ENCODE measurements at regions not wholly inside any gene's neighbourhood (a gene's known extent, or its start where the extent isn't known, plus 50 kb on each side); places are given as distances from the start of the nearest gene placed in this dataset.

GRCh38 chr4:30450474-30450873, 269.7 kb upstream of the PCDH7 start:
- no peak for TF ChIP-seq ASH2L (IDR thresholded peaks at IDR 0.05; ENCODE audit: low read length)
- TF ChIP-seq POLR2A (IDR thresholded peaks at IDR 0.05; ENCODE audit: control extremely low read depth in 1 of 2, low read depth in 2 of 2, low read length in 2 of 2): no peak
- no peak for TF ChIP-seq CTCF (IDR thresholded peaks at IDR 0.05; ENCODE audit: control extremely low read depth in 1 of 3, insufficient read depth in 1 of 3, low read depth in 1 of 3, low read length in 3 of 3)
- no peak for TF ChIP-seq SIN3A (conservative IDR thresholded peaks at IDR 0.05 in 1 of 2, IDR thresholded peaks at IDR 0.05 in 1 of 2; ENCODE audit: low read depth in 1 of 2, low read length in 2 of 2)
- TF ChIP-seq EZH2 (IDR thresholded peaks at IDR 0.05; ENCODE audit: low read depth, low read length, severe bottlenecking): no peak
- TF ChIP-seq SIX5 (IDR thresholded peaks at IDR 0.05; ENCODE audit: low read depth, low read length): no peak
- TF ChIP-seq ATF2 (IDR thresholded peaks at IDR 0.05; ENCODE audit: low read length): no peak
- TF ChIP-seq ATF3 (IDR thresholded peaks at IDR 0.05; ENCODE audit: insufficient read depth, low read depth, low read length): no peak
- no peak for TF ChIP-seq POLR2AphosphoS5 (IDR thresholded peaks at IDR 0.05; ENCODE audit: low read depth, low read length)
- no peak for TF ChIP-seq CHD1 (IDR thresholded peaks at IDR 0.05; ENCODE audit: low read depth, low read length)
